H1 (cell line): ENCODE measurements at regions not wholly inside any gene's neighbourhood (a gene's known extent, or its start where the extent isn't known, plus 50 kb on each side); places are given as distances from the start of the nearest gene placed in this dataset.

Source experiments
- HDAC2 ChIP-seq, 2 experiments: fragments of 300-600 bp in 1 of 2; sonication (generic) in 1 of 2; IDR thresholded peaks; 2 replicates each; pipeline ENCODE4 v1.6.1; 2011 to 2012; ENCODE audit warnings: low read depth in 2 of 2, low read length in 2 of 2, mild to moderate bottlenecking in 2 of 2, moderate library complexity in 2 of 2, borderline replicate concordance in 1 of 2, inconsistent platforms in 1 of 2

GRCh38 chr1:39148942-39149341 is 55.6 kb upstream of the MACF1 start (continued):
- no peak for TF ChIP-seq HDAC2 (IDR thresholded peaks at IDR 0.05; ENCODE audit: borderline replicate concordance in 1 of 2, low read depth in 2 of 2, low read length in 2 of 2)
- TF ChIP-seq, all 59 proteins: peak for 0
